Right atrium auricular region (tissue), 2 donors: ENCODE measurements at regions not wholly inside any gene's neighbourhood (a gene's known extent, or its start where the extent isn't known, plus 50 kb on each side); places are given as distances from the start of the nearest gene placed in this dataset.
"Not testable (repeated sequence)": the region's sequence is repeated elsewhere in the genome, so short reads cannot be mapped to it uniquely, and the experiment has no call there.

Experiments
- DNase-seq: peaks from one replicate; pipeline ENCODE4 v3.0.0-alpha.2; 2019; ENCODE audit warnings: low spot score
- H3K27ac ChIP-seq, 2 donors: fragments of 200-600 bp; sonication (generic); 1 replicate in 1 of 2; 2 replicates in 1 of 2; pipeline ENCODE4 v1.5.1; 2016 to 2019
- H3K27me3 ChIP-seq, 2 donors: fragments of 200-600 bp; sonication (generic); one replicate each; pipeline versions ENCODE4 v1.5.1 to v1.6.0; 2017 to 2019
- H3K36me3 ChIP-seq: fragments of 200-600 bp; sonication (generic); one replicate; pipeline ENCODE4 v1.5.1; 2016
- H3K4me1 ChIP-seq, 2 donors: fragments of 200-600 bp; sonication (generic); one replicate each; pipeline versions ENCODE4 v1.5.1 to v1.6.0; 2017 to 2019
- H3K4me3 ChIP-seq, 2 donors: fragments of 200-600 bp; sonication (generic); 1 replicate in 1 of 2; 2 replicates in 1 of 2; pipeline ENCODE4 v1.5.1; 2017 to 2019; ENCODE audit warnings: mild to moderate bottlenecking in 1 of 2, moderate library complexity in 1 of 2
- H3K9me3 ChIP-seq, 2 donors: fragments of 200-600 bp; sonication (generic); one replicate each; pipeline ENCODE4 v1.5.1; 2019
- CTCF ChIP-seq, 2 donors: fragments of 200-600 bp; sonication (generic); IDR thresholded peaks; one replicate each; pipeline ENCODE4 v1.5.1; 2019; ENCODE audit warnings: antibody characterized with exemption in 2 of 2

GRCh38 chr4:128654465-128654864 lies 155.0 kb upstream of the JADE1 start:
- peak overlapping the region in 1 of 2 donors; percentile 2 for H3K4me3 ChIP-seq
- H3K4me1 ChIP-seq: peaks cover 0 to 31% of the 10 kb centered on the region in 2 donors
- no peaks in the 10 kb centered on the region for H3K27me3 ChIP-seq
- no peaks in the 10 kb centered on the region for H3K9me3 ChIP-seq
- no peak for TF ChIP-seq CTCF (IDR thresholded peaks at IDR 0.05)
- peak overlapping the region; percentile 50 to 74 for H3K27ac ChIP-seq
- H3K36me3 ChIP-seq: no peaks in the 10 kb centered on the region
- no peak for DNase-seq

GRCh38 chr4:128653527-128654444 lies 155.7 kb upstream of the JADE1 start:
- H3K9me3 ChIP-seq: no peaks in the 10 kb centered on the region
- peak overlapping the region; percentile 50 to 74 for H3K27ac ChIP-seq
- no peaks in the 10 kb centered on the region for H3K36me3 ChIP-seq
- peak overlapping the region; percentile 2 for H3K4me3 ChIP-seq
- H3K27me3 ChIP-seq: no peaks in the 10 kb centered on the region
- H3K4me1 ChIP-seq: peaks cover 0 to 28% of the 10 kb centered on the region in 2 donors
- peak; percentile 82 for DNase-seq
- no peak for TF ChIP-seq CTCF (IDR thresholded peaks at IDR 0.05)

GRCh38 chr4:128649575-128650205 lies 159.8 kb upstream of the JADE1 start:
- no peaks in the 10 kb centered on the region for H3K36me3 ChIP-seq
- H3K27ac ChIP-seq: peak overlapping the region in 1 of 2 donors; percentile 24
- no peaks in the 10 kb centered on the region for H3K9me3 ChIP-seq
- H3K4me1 ChIP-seq: peaks cover 0 to 13% of the 10 kb centered on the region in 2 donors
- TF ChIP-seq CTCF (IDR thresholded peaks at IDR 0.05): no peak
- H3K27me3 ChIP-seq: no peaks in the 10 kb centered on the region
- DNase-seq: no peak
- H3K4me3 ChIP-seq: no peak overlapping the region

GRCh38 chr4:128649161-128649560 lies 160.3 kb upstream of the JADE1 start:
- H3K4me3 ChIP-seq: no peak overlapping the region
- no peaks in the 10 kb centered on the region for H3K36me3 ChIP-seq
- no peak for TF ChIP-seq CTCF (IDR thresholded peaks at IDR 0.05)

DNA sequence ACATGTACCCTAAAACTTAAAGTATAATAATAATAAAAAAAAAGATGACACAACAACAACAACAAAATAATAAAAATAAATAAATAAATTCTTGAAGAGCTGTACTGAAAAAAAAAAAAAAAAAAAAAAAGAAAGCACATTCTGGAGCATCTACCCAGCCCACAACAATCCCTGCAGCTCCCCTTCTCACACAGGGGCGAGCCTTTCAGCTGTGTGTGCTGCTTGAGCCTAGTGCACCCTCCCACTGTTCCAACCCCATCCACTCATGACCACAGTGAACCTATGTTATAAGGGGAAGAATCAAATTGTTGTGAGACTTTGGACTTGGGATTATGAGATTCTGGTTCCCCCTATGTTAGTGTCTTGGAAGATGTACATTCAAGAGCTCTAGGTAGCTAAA lies 161.5 kb upstream of the JADE1 start:
- H3K27me3 ChIP-seq: no peaks in the 10 kb centered on the region
- H3K27ac ChIP-seq: no peak overlapping the region
- no peak for TF ChIP-seq CTCF (IDR thresholded peaks at IDR 0.05)
- no peaks in the 10 kb centered on the region for H3K36me3 ChIP-seq
- H3K4me3 ChIP-seq: no peak overlapping the region
- DNase-seq: no peak
- H3K9me3 ChIP-seq: no peaks in the 10 kb centered on the region
- H3K4me1 ChIP-seq: no peaks in the 10 kb centered on the region

More at GRCh38 chr4:128649161-128649560, 160.3 kb upstream of the JADE1 start:
- Histone ChIP-seq H3K27ac (peak overlapping the region in 1 of 2 donors; percentile 24), H3K9me3 (no peaks in the 10 kb centered on the region), H3K27me3 (no peaks in the 10 kb centered on the region), H3K4me1 (peaks cover 0 to 11% of the 10 kb centered on the region in 2 donors)
- no peak for DNase-seq

DNA sequence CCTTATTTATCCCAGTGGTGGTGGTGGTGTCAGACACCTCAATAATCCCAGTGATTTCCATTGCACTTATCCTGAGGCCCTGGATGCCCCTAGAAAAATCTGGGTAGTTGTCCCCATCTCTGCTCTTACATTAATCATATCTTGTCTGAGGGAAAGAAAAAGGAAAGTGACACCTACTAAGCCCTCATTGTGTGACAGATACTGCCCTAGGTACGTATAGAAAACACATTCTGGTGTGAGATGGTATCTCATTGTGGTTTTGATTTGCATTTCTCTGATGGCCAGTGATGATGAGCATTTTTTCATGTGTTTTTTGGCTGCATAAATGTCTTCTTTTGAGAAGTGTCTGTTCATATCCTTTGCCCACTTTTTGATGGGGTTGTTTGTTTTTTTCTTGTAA lies 162.6 kb upstream of the JADE1 start:
- not testable (repeated sequence) for H3K27ac ChIP-seq, DNase-seq, H3K4me1 ChIP-seq, H3K4me3 ChIP-seq, H3K27me3 ChIP-seq, H3K9me3 ChIP-seq, H3K36me3 ChIP-seq

- H3K9me3 ChIP-seq, H3K27ac ChIP-seq, H3K4me3 ChIP-seq, H3K4me1 ChIP-seq, H3K36me3 ChIP-seq, H3K27me3 ChIP-seq, DNase-seq: not testable (repeated sequence)
Observed at GRCh38 chr4:128644693-128645654, 164.5 kb upstream of the JADE1 start.

GRCh38 chr4:128644107-128644506 lies 165.4 kb upstream of the JADE1 start:
- H3K27me3 ChIP-seq, H3K4me3 ChIP-seq, DNase-seq, H3K27ac ChIP-seq, H3K9me3 ChIP-seq, H3K36me3 ChIP-seq, H3K4me1 ChIP-seq: not testable (repeated sequence)
